MM.1S (cell line): ENCODE measurements at regions not wholly inside any gene's neighbourhood (a gene's known extent, or its start where the extent isn't known, plus 50 kb on each side); places are given as distances from the start of the nearest gene placed in this dataset.
"Not testable (repeated sequence)": the region's sequence is repeated elsewhere in the genome, so short reads cannot be mapped to it uniquely, and the experiment has no call there.

Experiments used
- DNase-seq: peaks from one replicate; pipeline ENCODE4 v3.0.0-alpha.2; 2015
- H2AFZ ChIP-seq: fragments of 300-600 bp; sonication (generic); 2 replicates; pipeline ENCODE4 v1.6.0; 2016; ENCODE audit warnings: antibody characterized with exemption, low read length
- H3F3A ChIP-seq: fragments of 300-600 bp; sonication (generic); 2 replicates; pipeline ENCODE4 v1.6.1; 2016; ENCODE audit warnings: mild to moderate bottlenecking, antibody characterized with exemption, low read length, moderate library complexity, mixed read lengths; ENCODE audit not compliant: insufficient read depth
- H3K27ac ChIP-seq: fragments of 300-600 bp; sonication (generic); 2 replicates; pipeline ENCODE4 v1.5.1; 2016; ENCODE audit warnings: mild to moderate bottlenecking, low read length
- H3K27me3 ChIP-seq: fragments of 300-600 bp; sonication (generic); replicated peaks from 2 replicates; pipeline ENCODE4 v1.6.0; 2016; ENCODE audit warnings: low read length; ENCODE audit not compliant: insufficient read depth
- H3K36me3 ChIP-seq: fragments of 300-600 bp; sonication (generic); replicated peaks from 2 replicates; pipeline ENCODE4 v1.6.1; 2016; ENCODE audit warnings: mild to moderate bottlenecking, low read length, mixed read lengths; ENCODE audit not compliant: insufficient read depth
- H3K4me1 ChIP-seq: fragments of 300-600 bp; sonication (generic); 2 replicates; pipeline ENCODE4 v1.6.1; 2016; ENCODE audit warnings: low read length, mixed read lengths
- H3K4me2 ChIP-seq: fragments of 300-600 bp; sonication (generic); 2 replicates; pipeline ENCODE4 v1.6.0; 2016; ENCODE audit warnings: low read depth, low read length
- H3K4me3 ChIP-seq: fragments of 300-600 bp; sonication (generic); 2 replicates; pipeline ENCODE4 v1.5.1; 2016; ENCODE audit warnings: low read length, mixed read lengths
- H3K79me2 ChIP-seq: fragments of 300-600 bp; sonication (generic); 2 replicates; pipeline ENCODE4 v1.6.1; 2016; ENCODE audit warnings: mixed run types, low read length, mixed read lengths
- H3K9ac ChIP-seq: fragments of 300-600 bp; sonication (generic); 2 replicates; pipeline ENCODE4 v1.6.1; 2016; ENCODE audit warnings: low read length, mixed read lengths
- H3K9me2 ChIP-seq: fragments of 300-600 bp; sonication (generic); replicated peaks from 2 replicates; pipeline ENCODE4 v1.6.1; 2016; ENCODE audit warnings: mild to moderate bottlenecking, low read length, mixed read lengths; ENCODE audit not compliant: insufficient read depth
- H3K9me3 ChIP-seq: fragments of 300-600 bp; sonication (generic); replicated peaks from 2 replicates; pipeline ENCODE4 v1.6.1; 2016; ENCODE audit warnings: mild to moderate bottlenecking, low read length, mixed read lengths; ENCODE audit not compliant: insufficient read depth
- H4K20me1 ChIP-seq: fragments of 300-600 bp; sonication (generic); 2 replicates; pipeline ENCODE4 v1.6.1; 2016; ENCODE audit warnings: mild to moderate bottlenecking, low read length, moderate library complexity, mixed read lengths; ENCODE audit not compliant: insufficient read depth
- EZH2 ChIP-seq: fragments of 300-600 bp; sonication (generic); optimal IDR thresholded peaks from 2 replicates; pipeline ENCODE3; 2017; ENCODE audit warnings: low read depth, mild to moderate bottlenecking, antibody characterized with exemption, low read length, mixed read lengths
- EZH2phosphoT487 ChIP-seq: fragments of 300-600 bp; sonication (generic); IDR thresholded peaks from 2 replicates; pipeline ENCODE4 v1.6.1; 2018; ENCODE audit warnings: antibody characterized with exemption, low read length
- TF ChIP-seq, protein P1 (sequence below): fragments of 300-600 bp; sonication (generic); IDR thresholded peaks from 2 replicates; pipeline ENCODE4 v1.5.1; 2016; ENCODE audit warnings: antibody characterized with exemption, low read length, mixed read lengths

DNA sequence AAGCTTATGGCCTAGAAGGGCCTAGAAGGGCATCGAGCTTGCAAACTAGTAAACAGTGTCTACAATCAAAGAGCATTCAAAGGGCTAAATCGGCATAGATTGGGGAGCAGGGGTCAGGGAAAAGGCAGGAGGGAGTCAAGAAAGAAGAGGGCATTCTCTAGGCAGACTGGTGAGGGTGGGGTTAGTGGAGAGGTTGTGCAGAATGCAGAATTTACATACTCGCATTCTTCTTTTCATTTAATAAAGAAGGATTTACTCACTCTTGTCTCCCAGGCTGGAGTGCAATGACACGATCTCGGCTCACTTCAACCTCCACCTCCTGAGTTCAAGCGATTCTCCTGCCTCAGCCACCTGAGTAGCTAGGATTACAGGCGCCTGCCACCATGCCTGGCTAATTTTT lies 110.7 kb downstream of the TRIM43 start:
- Histone ChIP-seq H3K27ac (no peak overlapping the region), H3K36me3 (no peaks in the 10 kb centered on the region), H3K79me2 (no peaks in the 10 kb centered on the region), H4K20me1 (no peaks in the 10 kb centered on the region), H3K9ac (no peak overlapping the region), H3F3A (no peaks in the 10 kb centered on the region), H2AFZ (no peak overlapping the region), H3K4me1 (no peaks in the 10 kb centered on the region), H3K9me2 (no peaks in the 10 kb centered on the region), H3K4me2 (no peak overlapping the region), H3K27me3 (no peaks in the 10 kb centered on the region), H3K4me3 (no peak overlapping the region), H3K9me3 (no peaks in the 10 kb centered on the region)
- TF ChIP-seq, protein P1, sequence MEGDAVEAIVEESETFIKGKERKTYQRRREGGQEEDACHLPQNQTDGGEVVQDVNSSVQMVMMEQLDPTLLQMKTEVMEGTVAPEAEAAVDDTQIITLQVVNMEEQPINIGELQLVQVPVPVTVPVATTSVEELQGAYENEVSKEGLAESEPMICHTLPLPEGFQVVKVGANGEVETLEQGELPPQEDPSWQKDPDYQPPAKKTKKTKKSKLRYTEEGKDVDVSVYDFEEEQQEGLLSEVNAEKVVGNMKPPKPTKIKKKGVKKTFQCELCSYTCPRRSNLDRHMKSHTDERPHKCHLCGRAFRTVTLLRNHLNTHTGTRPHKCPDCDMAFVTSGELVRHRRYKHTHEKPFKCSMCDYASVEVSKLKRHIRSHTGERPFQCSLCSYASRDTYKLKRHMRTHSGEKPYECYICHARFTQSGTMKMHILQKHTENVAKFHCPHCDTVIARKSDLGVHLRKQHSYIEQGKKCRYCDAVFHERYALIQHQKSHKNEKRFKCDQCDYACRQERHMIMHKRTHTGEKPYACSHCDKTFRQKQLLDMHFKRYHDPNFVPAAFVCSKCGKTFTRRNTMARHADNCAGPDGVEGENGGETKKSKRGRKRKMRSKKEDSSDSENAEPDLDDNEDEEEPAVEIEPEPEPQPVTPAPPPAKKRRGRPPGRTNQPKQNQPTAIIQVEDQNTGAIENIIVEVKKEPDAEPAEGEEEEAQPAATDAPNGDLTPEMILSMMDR = no peak
- TF ChIP-seq EZH2phosphoT487 = no peak
- DNase-seq = no peak

DNA sequence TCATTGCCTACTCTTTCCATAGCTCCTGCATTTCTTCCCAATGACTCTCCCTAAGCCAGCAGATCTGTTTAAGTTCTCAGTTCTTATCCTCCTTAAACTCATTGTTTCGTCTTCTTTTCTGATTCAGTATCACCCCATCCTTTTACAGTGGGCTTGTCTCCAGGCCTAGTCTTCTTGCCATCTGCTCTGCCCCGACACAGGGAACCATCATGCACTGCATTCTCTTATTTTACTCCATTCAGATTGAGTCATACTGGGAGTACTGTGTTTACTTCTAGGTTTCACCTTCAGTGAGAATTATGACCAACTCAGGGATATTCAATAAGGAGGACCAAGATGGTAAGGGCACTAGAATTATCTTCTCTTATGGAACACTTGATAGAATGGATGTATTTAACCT lies 115.4 kb downstream of the TRIM43 start:
- H3K9me2 ChIP-seq, H3K79me2 ChIP-seq, H3K27ac ChIP-seq: not testable (repeated sequence)

DNA sequence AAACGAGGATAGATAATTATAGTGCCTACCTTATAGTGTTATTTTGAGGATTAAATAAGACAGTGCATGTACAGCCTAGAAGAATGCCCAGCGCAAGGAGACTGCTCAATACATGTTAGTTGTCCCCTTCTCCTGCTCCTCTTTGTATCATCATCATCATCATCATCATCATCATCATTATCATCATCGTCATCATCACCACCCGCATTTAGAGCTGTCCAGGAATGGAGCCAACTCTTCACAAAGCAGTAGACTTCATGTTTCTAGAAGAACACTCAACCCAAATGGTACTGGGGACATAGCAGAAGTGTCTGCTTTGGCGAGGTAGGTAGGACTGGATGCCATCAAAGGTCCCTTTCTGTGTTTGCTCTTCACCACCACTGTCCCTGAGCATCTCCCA lies 116.0 kb downstream of the TRIM43 start:
- Histone ChIP-seq H3K79me2 (no peaks in the 10 kb centered on the region), H3K27ac (no peak overlapping the region), H3K4me3 (no peak overlapping the region), H3K4me1 (no peaks in the 10 kb centered on the region), H4K20me1 (no peaks in the 10 kb centered on the region), H3K27me3 (no peaks in the 10 kb centered on the region), H3K36me3 (no peaks in the 10 kb centered on the region), H3K4me2 (no peak overlapping the region), H3K9me2 (no peaks in the 10 kb centered on the region), H3K9ac (no peak overlapping the region), H2AFZ (no peak overlapping the region), H3K9me3 (no peaks in the 10 kb centered on the region), H3F3A (no peaks in the 10 kb centered on the region)
- TF ChIP-seq, protein P1 = no peak
- no peak for TF ChIP-seq EZH2
- TF ChIP-seq EZH2phosphoT487 = no peak
- no peak for DNase-seq

More for the DNA sequence above, 115.4 kb downstream of the TRIM43 start:
- H3K36me3 ChIP-seq, H3K4me1 ChIP-seq, H3K9ac ChIP-seq, H3F3A ChIP-seq, H2AFZ ChIP-seq, H3K4me2 ChIP-seq, H3K9me3 ChIP-seq, DNase-seq, H3K27me3 ChIP-seq, H3K4me3 ChIP-seq, H4K20me1 ChIP-seq: not testable (repeated sequence)

DNA sequence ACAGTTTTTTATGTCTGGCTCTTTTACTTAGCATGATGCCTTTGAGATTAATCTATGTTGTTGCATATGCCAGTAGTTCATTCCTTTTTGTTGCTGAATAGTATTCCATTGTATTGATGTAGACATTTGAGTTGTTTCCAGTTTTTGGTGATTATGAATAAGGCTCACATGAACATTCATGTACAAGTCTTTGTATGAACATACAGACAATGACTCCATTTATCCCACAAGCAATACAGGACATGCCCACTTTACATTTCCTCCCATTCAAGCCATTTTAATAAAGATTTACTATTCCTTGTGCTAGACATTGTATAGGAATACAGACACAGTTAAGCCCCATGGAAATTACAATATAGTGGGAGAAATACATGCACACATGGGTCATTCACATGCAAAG lies 118.0 kb downstream of the TRIM43 start:
- H3K4me1 ChIP-seq = no peaks in the 10 kb centered on the region
- H2AFZ ChIP-seq = no peak overlapping the region
- TF ChIP-seq, protein P1 = no peak
- no peak for TF ChIP-seq EZH2
- no peak for TF ChIP-seq EZH2phosphoT487
- H3K4me3 ChIP-seq = no peak overlapping the region
- H3K27me3 ChIP-seq = no peaks in the 10 kb centered on the region
- H3K9me2 ChIP-seq = no peaks in the 10 kb centered on the region
- no peaks in the 10 kb centered on the region for H3K79me2 ChIP-seq
- no peaks in the 10 kb centered on the region for H3K9me3 ChIP-seq
- H3K9ac ChIP-seq = no peak overlapping the region
- no peak for DNase-seq
- H4K20me1 ChIP-seq = no peaks in the 10 kb centered on the region
- H3K36me3 ChIP-seq = no peaks in the 10 kb centered on the region
- no peak overlapping the region for H3K4me2 ChIP-seq
- no peak overlapping the region for H3K27ac ChIP-seq
- no peaks in the 10 kb centered on the region for H3F3A ChIP-seq

DNA sequence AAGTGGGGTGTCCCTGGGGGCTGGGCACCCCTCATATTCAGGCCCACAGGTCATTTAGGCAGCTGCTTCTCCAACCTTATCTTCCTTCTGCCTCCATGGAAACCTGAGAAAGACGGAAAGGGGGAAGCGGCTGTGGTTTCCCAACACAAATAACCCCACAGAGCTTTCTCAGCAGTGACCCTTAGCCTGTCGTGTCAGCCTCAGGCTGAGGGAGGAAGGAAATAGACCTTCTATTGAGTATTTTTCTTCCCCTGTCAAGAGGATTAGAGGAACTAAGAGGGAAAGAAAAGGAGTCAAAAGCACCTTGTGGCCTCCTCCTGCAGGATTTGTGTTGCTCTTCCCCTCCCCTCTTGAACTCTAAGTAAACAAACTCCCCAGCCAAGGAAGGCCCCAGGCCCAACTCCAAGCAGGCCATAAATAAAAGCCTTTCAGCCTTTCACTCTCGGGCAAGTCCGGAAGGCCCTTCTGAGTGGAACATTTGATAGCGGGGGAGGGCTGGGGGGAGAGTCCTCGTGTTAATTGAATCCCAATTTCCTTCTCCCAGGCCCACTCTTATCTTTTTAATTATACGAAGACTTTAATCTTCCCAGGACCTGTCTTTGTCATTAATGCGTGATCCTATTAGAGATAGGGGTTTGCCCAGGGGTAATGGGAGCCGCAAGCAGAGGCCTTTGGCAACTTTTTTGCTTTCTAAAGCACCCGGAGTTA lies 121.8 kb downstream of the TRIM43 start:
- H2AFZ ChIP-seq, H3K9me2 ChIP-seq, H3K4me1 ChIP-seq, H3K4me3 ChIP-seq, H4K20me1 ChIP-seq, DNase-seq, H3K36me3 ChIP-seq, H3K4me2 ChIP-seq, H3K27me3 ChIP-seq, H3K9me3 ChIP-seq, H3K79me2 ChIP-seq, H3K9ac ChIP-seq, H3F3A ChIP-seq, H3K27ac ChIP-seq: not testable (repeated sequence)

DNA sequence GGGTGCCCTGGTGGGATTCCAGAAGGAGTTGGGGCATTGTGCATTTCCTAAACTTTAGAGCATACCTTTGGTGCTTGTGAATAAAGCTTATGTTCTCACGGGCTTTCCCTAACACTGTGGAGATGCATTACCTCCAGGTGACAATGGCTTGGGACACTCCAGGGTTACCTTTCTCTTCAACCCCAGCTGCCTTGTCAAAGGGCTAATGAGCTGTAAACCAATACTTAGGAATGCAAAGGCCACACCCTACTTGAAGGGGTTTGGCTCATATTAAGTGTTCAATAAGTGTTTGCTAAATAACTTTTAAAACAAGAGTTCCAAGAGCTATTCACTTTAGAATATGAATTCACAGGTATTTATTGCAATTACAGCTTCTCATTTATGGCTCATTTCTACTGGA lies 122.6 kb downstream of the TRIM43 start:
- H4K20me1 ChIP-seq, H3K27me3 ChIP-seq, H3K9me3 ChIP-seq, H3K4me3 ChIP-seq, H3K9me2 ChIP-seq, H3K4me2 ChIP-seq, H3F3A ChIP-seq, DNase-seq, H3K36me3 ChIP-seq, H3K9ac ChIP-seq, H2AFZ ChIP-seq, H3K79me2 ChIP-seq, H3K27ac ChIP-seq, H3K4me1 ChIP-seq: not testable (repeated sequence)
